ENCODE measurements at regions not wholly inside any gene's neighbourhood (a gene's known extent, or its start where the extent isn't known, plus 50 kb on each side); places are given as distances from the start of the nearest gene placed in this dataset.

DNA sequence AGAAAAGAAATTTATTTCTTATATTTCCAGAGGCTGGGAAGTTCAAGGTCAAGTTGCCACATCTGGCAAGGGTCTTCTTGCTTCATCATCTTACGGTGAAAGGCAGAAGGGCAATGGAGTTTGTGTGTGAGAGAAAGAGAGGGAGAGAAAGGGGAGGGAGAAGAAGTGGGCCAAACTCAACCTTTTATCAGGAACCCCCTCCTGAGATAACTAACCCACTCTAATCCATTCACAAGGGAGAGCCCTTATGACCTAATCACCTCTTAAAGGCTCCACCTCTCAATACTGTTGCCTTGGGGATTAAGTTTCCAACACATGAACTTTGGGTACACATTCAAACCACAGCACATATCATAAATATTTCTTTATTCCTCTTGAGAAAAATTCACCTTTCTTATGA is 203.3 kb upstream of the FAM241A start:
- no peaks in the 10 kb centered on the region for H3K79me2 ChIP-seq (ENCODE audit: control insufficient read depth, insufficient read depth, low read length)
- Mint-ChIP-seq H3K9me3 (ENCODE audit: insufficient read depth) (no peaks in the 10 kb centered on the region), H3K4me1 (no peaks in the 10 kb centered on the region), H3K27ac (no peak overlapping the region), H3K27me3 (peaks cover 15% of the 10 kb centered on the region), H3K4me3 (no peak overlapping the region)
- H3K4me2 ChIP-seq (replicated peaks; ENCODE audit: low read depth, low read length, poor library complexity, severe bottlenecking) = no peak overlapping the region
- no peaks in the 10 kb centered on the region for H4K20me1 ChIP-seq (ENCODE audit: control insufficient read depth, insufficient read depth, low read length, poor library complexity, severe bottlenecking)
- H3K9me3 ChIP-seq (ENCODE audit: control extremely low read depth in 1 of 3, control insufficient read depth in 2 of 3, insufficient read depth in 1 of 3, low read length in 2 of 3) = no peaks in the 10 kb centered on the region
- no peaks in the 10 kb centered on the region for H3K4me1 ChIP-seq (ENCODE audit: control insufficient read depth in 2 of 2, insufficient read depth in 2 of 2, low read length in 2 of 2)
- no peak overlapping the region for H2AFZ ChIP-seq (ENCODE audit: insufficient read depth, low read depth, low read length, poor library complexity, severe bottlenecking)
- CTCF ChIA-PET = no interaction called here
- H3K27ac ChIP-seq (ENCODE audit: low read length in 2 of 2) = no peak overlapping the region
- ATAC-seq (ENCODE audit: low read depth) = no peak
- H3K9ac ChIP-seq (ENCODE audit: low read length) = no peak overlapping the region
- H3K36me3 ChIP-seq (replicated peaks in 1 of 2; ENCODE audit: control extremely low read depth in 1 of 2, control insufficient read depth in 1 of 2, extremely low read depth in 1 of 2, insufficient read depth in 2 of 2, low read length in 1 of 2) = no peaks in the 10 kb centered on the region
- intact Hi-C loops (cut with micrococcal nuclease) = no loop called here
- no CpG with 5 or more reads among the region's 1 CpG for WGBS (ENCODE audit: insufficient coverage)
- POLR2A ChIA-PET = no interaction called here
- TF ChIP-seq EZH2 (IDR thresholded peaks at IDR 0.05; ENCODE audit: borderline replicate concordance, insufficient read depth, low read depth, low read length, poor library complexity, severe bottlenecking) = no peak
- TF ChIP-seq, protein P1, sequence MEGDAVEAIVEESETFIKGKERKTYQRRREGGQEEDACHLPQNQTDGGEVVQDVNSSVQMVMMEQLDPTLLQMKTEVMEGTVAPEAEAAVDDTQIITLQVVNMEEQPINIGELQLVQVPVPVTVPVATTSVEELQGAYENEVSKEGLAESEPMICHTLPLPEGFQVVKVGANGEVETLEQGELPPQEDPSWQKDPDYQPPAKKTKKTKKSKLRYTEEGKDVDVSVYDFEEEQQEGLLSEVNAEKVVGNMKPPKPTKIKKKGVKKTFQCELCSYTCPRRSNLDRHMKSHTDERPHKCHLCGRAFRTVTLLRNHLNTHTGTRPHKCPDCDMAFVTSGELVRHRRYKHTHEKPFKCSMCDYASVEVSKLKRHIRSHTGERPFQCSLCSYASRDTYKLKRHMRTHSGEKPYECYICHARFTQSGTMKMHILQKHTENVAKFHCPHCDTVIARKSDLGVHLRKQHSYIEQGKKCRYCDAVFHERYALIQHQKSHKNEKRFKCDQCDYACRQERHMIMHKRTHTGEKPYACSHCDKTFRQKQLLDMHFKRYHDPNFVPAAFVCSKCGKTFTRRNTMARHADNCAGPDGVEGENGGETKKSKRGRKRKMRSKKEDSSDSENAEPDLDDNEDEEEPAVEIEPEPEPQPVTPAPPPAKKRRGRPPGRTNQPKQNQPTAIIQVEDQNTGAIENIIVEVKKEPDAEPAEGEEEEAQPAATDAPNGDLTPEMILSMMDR (IDR thresholded peaks at IDR 0.05) = no peak
- H3K4me3 ChIP-seq (ENCODE audit: control extremely low read depth in 1 of 5, extremely low read depth in 1 of 5, insufficient read depth in 1 of 5, low read depth in 2 of 5, low read length in 4 of 5) = no peak overlapping the region
- DNase-seq = no peak
- no peaks in the 10 kb centered on the region for H3K27me3 ChIP-seq (replicated peaks in 1 of 4; ENCODE audit: control extremely low read depth in 1 of 4, control insufficient read depth in 3 of 4, insufficient read depth in 4 of 4, low read length in 3 of 4)

GRCh38 chr4:111943796-111944203 is 201.5 kb upstream of the FAM241A start:
- H3K79me2 ChIP-seq (ENCODE audit: control insufficient read depth, insufficient read depth, low read length) = no peaks in the 10 kb centered on the region
- Mint-ChIP-seq H3K27me3 (peaks cover 6% of the 10 kb centered on the region), H3K27ac (no peak overlapping the region), H3K4me3 (no peak overlapping the region), H3K4me1 (no peaks in the 10 kb centered on the region), H3K9me3 (ENCODE audit: insufficient read depth) (no peaks in the 10 kb centered on the region)
- no peaks in the 10 kb centered on the region for H3K27me3 ChIP-seq (replicated peaks in 1 of 4; ENCODE audit: control extremely low read depth in 1 of 4, control insufficient read depth in 3 of 4, insufficient read depth in 4 of 4, low read length in 3 of 4)
- DNase-seq = peak; percentile 9
- H4K20me1 ChIP-seq (ENCODE audit: control insufficient read depth, insufficient read depth, low read length, poor library complexity, severe bottlenecking) = no peaks in the 10 kb centered on the region
- TF ChIP-seq, protein P1 (IDR thresholded peaks at IDR 0.05) = no peak
- TF ChIP-seq EZH2 (IDR thresholded peaks at IDR 0.05; ENCODE audit: borderline replicate concordance, insufficient read depth, low read depth, low read length, poor library complexity, severe bottlenecking) = no peak
- H3K27ac ChIP-seq (ENCODE audit: low read length in 2 of 2) = no peak overlapping the region
- no peaks in the 10 kb centered on the region for H3K36me3 ChIP-seq (replicated peaks in 1 of 2; ENCODE audit: control extremely low read depth in 1 of 2, control insufficient read depth in 1 of 2, extremely low read depth in 1 of 2, insufficient read depth in 2 of 2, low read length in 1 of 2)
- ATAC-seq (ENCODE audit: low read depth) = no peak
- ChIA-PET CTCF (interaction anchor here (2.5 kb wide), 1 partner anchor 88 kb away, joined by 13 read pairs; no protein-coding TSS in a partner anchor), POLR2A (no interaction called here)
- no peak overlapping the region for H3K9ac ChIP-seq (ENCODE audit: low read length)
- WGBS (ENCODE audit: insufficient coverage) = 8% methylated on average over 2 of the region's 7 CpGs
- no peak overlapping the region for H3K4me3 ChIP-seq (ENCODE audit: control extremely low read depth in 1 of 5, extremely low read depth in 1 of 5, insufficient read depth in 1 of 5, low read depth in 2 of 5, low read length in 4 of 5)
- H3K4me2 ChIP-seq (replicated peaks; ENCODE audit: low read depth, low read length, poor library complexity, severe bottlenecking) = no peak overlapping the region
- H3K4me1 ChIP-seq (ENCODE audit: control insufficient read depth in 2 of 2, insufficient read depth in 2 of 2, low read length in 2 of 2) = no peaks in the 10 kb centered on the region
- no peak overlapping the region for H2AFZ ChIP-seq (ENCODE audit: insufficient read depth, low read depth, low read length, poor library complexity, severe bottlenecking)
- intact Hi-C loops (cut with micrococcal nuclease) = no loop called here
- no peaks in the 10 kb centered on the region for H3K9me3 ChIP-seq (ENCODE audit: control extremely low read depth in 1 of 3, control insufficient read depth in 2 of 3, insufficient read depth in 1 of 3, low read length in 2 of 3)

All from B cell (primary cell).